MM.1S (cell line): ENCODE measurements at regions not wholly inside any gene's neighbourhood (a gene's known extent, or its start where the extent isn't known, plus 50 kb on each side); places are given as distances from the start of the nearest gene placed in this dataset.

Source experiments
- DNase-seq: peaks from one replicate; pipeline ENCODE4 v3.0.0-alpha.2; 2015
- H2AFZ ChIP-seq: fragments of 300-600 bp; sonication (generic); 2 replicates; pipeline ENCODE4 v1.6.0; 2016; ENCODE audit warnings: antibody characterized with exemption, low read length
- H3F3A ChIP-seq: fragments of 300-600 bp; sonication (generic); 2 replicates; pipeline ENCODE4 v1.6.1; 2016; ENCODE audit warnings: mild to moderate bottlenecking, antibody characterized with exemption, low read length, moderate library complexity, mixed read lengths; ENCODE audit not compliant: insufficient read depth
- H3K27ac ChIP-seq: fragments of 300-600 bp; sonication (generic); 2 replicates; pipeline ENCODE4 v1.5.1; 2016; ENCODE audit warnings: mild to moderate bottlenecking, low read length
- H3K27me3 ChIP-seq: fragments of 300-600 bp; sonication (generic); replicated peaks from 2 replicates; pipeline ENCODE4 v1.6.0; 2016; ENCODE audit warnings: low read length; ENCODE audit not compliant: insufficient read depth
- H3K36me3 ChIP-seq: fragments of 300-600 bp; sonication (generic); replicated peaks from 2 replicates; pipeline ENCODE4 v1.6.1; 2016; ENCODE audit warnings: mild to moderate bottlenecking, low read length, mixed read lengths; ENCODE audit not compliant: insufficient read depth
- H3K4me1 ChIP-seq: fragments of 300-600 bp; sonication (generic); 2 replicates; pipeline ENCODE4 v1.6.1; 2016; ENCODE audit warnings: low read length, mixed read lengths
- H3K4me2 ChIP-seq: fragments of 300-600 bp; sonication (generic); 2 replicates; pipeline ENCODE4 v1.6.0; 2016; ENCODE audit warnings: low read depth, low read length
- H3K4me3 ChIP-seq: fragments of 300-600 bp; sonication (generic); 2 replicates; pipeline ENCODE4 v1.5.1; 2016; ENCODE audit warnings: low read length, mixed read lengths
- H3K79me2 ChIP-seq: fragments of 300-600 bp; sonication (generic); 2 replicates; pipeline ENCODE4 v1.6.1; 2016; ENCODE audit warnings: mixed run types, low read length, mixed read lengths
- H3K9ac ChIP-seq: fragments of 300-600 bp; sonication (generic); 2 replicates; pipeline ENCODE4 v1.6.1; 2016; ENCODE audit warnings: low read length, mixed read lengths
- H3K9me2 ChIP-seq: fragments of 300-600 bp; sonication (generic); replicated peaks from 2 replicates; pipeline ENCODE4 v1.6.1; 2016; ENCODE audit warnings: mild to moderate bottlenecking, low read length, mixed read lengths; ENCODE audit not compliant: insufficient read depth
- H3K9me3 ChIP-seq: fragments of 300-600 bp; sonication (generic); replicated peaks from 2 replicates; pipeline ENCODE4 v1.6.1; 2016; ENCODE audit warnings: mild to moderate bottlenecking, low read length, mixed read lengths; ENCODE audit not compliant: insufficient read depth
- H4K20me1 ChIP-seq: fragments of 300-600 bp; sonication (generic); 2 replicates; pipeline ENCODE4 v1.6.1; 2016; ENCODE audit warnings: mild to moderate bottlenecking, low read length, moderate library complexity, mixed read lengths; ENCODE audit not compliant: insufficient read depth
- CTCF ChIP-seq: fragments of 300-600 bp; sonication (generic); IDR thresholded peaks from 2 replicates; pipeline ENCODE4 v1.5.1; 2016; ENCODE audit warnings: antibody characterized with exemption, low read length, mixed read lengths
- EZH2 ChIP-seq: fragments of 300-600 bp; sonication (generic); optimal IDR thresholded peaks from 2 replicates; pipeline ENCODE3; 2017; ENCODE audit warnings: low read depth, mild to moderate bottlenecking, antibody characterized with exemption, low read length, mixed read lengths
- EZH2phosphoT487 ChIP-seq: fragments of 300-600 bp; sonication (generic); IDR thresholded peaks from 2 replicates; pipeline ENCODE4 v1.6.1; 2018; ENCODE audit warnings: antibody characterized with exemption, low read length

- Histone ChIP-seq H3K4me3 (no peak overlapping the region), H3K4me1 (no peaks in the 10 kb centered on the region), H3F3A (no peaks in the 10 kb centered on the region), H3K36me3 (no peaks in the 10 kb centered on the region), H4K20me1 (no peaks in the 10 kb centered on the region), H3K4me2 (no peak overlapping the region), H2AFZ (no peak overlapping the region), H3K9me2 (no peaks in the 10 kb centered on the region), H3K27ac (no peak overlapping the region), H3K9me3 (no peaks in the 10 kb centered on the region), H3K79me2 (no peaks in the 10 kb centered on the region), H3K9ac (no peak overlapping the region), H3K27me3 (no peaks in the 10 kb centered on the region)
- no peak for TF ChIP-seq CTCF
- no peak for TF ChIP-seq EZH2phosphoT487
- TF ChIP-seq EZH2 = no peak
- no peak for DNase-seq
Measured at GRCh38 chr2:166675553-166675952, 181.5 kb upstream of the SCN7A start.

DNA sequence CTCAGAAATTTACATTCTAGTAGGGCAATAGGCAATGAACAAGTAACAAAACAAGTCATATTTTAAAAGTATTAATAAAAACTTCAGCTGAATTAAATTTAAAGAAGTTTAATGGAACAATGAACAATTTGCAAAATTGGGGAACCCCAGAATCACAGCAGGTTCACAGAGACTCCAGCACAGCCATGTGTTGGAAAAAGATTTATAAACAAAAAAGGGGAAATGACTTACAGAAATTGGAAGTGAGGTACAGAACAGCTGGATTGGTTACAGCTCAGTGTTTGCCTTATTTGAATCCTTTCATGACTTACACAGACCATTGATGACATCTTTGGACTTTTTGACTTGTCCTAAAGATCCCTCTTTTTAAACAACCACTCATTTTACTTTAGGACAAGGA, 179.9 kb upstream of the SCN7A start:
- H2AFZ ChIP-seq = no peak overlapping the region
- no peaks in the 10 kb centered on the region for H3K36me3 ChIP-seq
- TF ChIP-seq EZH2phosphoT487 (no peak), CTCF (no peak), EZH2 (no peak)
- no peaks in the 10 kb centered on the region for H3K4me1 ChIP-seq
- H3K9ac ChIP-seq = no peak overlapping the region
- H3K9me3 ChIP-seq = no peaks in the 10 kb centered on the region
- no peaks in the 10 kb centered on the region for H3F3A ChIP-seq
- no peak for DNase-seq
- no peaks in the 10 kb centered on the region for H4K20me1 ChIP-seq
- H3K27me3 ChIP-seq = no peaks in the 10 kb centered on the region
- no peak overlapping the region for H3K4me3 ChIP-seq
- H3K4me2 ChIP-seq = no peak overlapping the region
- no peak overlapping the region for H3K27ac ChIP-seq
- H3K79me2 ChIP-seq = no peaks in the 10 kb centered on the region
- H3K9me2 ChIP-seq = no peaks in the 10 kb centered on the region

DNA sequence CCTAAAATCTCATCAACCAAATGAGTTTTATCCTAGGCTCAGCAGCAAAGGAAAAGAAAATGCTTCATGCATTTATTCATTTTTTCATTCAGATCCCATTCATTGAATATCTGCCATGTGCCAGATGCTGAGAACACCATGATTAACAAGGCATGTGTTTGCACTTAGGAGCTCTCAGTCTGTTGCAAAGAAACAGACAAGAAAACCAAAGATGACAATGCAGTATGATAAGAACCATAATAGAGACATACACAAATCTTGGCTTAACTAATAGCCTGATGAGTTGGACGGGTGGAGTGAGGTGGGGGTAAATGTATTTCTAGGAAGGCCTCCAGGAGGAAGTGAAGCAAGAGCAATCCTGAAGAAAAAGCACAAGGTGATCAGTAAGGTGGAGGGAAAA, 177.8 kb upstream of the SCN7A start:
- Histone ChIP-seq H3K9me3 (no peaks in the 10 kb centered on the region), H2AFZ (no peak overlapping the region), H3K27me3 (no peaks in the 10 kb centered on the region), H3K9ac (no peak overlapping the region), H3K4me2 (no peak overlapping the region), H3K27ac (no peak overlapping the region), H3F3A (no peaks in the 10 kb centered on the region), H3K36me3 (no peaks in the 10 kb centered on the region), H3K9me2 (no peaks in the 10 kb centered on the region), H3K4me3 (no peak overlapping the region), H3K79me2 (no peaks in the 10 kb centered on the region), H4K20me1 (no peaks in the 10 kb centered on the region), H3K4me1 (no peaks in the 10 kb centered on the region)
- no peak for DNase-seq
- TF ChIP-seq EZH2 = no peak
- TF ChIP-seq EZH2phosphoT487 = no peak
- TF ChIP-seq CTCF = no peak

- no peaks in the 10 kb centered on the region for H4K20me1 ChIP-seq
- H3K9ac ChIP-seq = no peak overlapping the region
- H3K27me3 ChIP-seq = no peaks in the 10 kb centered on the region
- H3K4me2 ChIP-seq = no peak overlapping the region
- H3K36me3 ChIP-seq = no peaks in the 10 kb centered on the region
- no peaks in the 10 kb centered on the region for H3K9me2 ChIP-seq
- H3K27ac ChIP-seq = no peak overlapping the region
- H2AFZ ChIP-seq = no peak overlapping the region
- H3K4me3 ChIP-seq = no peak overlapping the region
- TF ChIP-seq EZH2 (no peak), EZH2phosphoT487 (no peak), CTCF (no peak)
- no peaks in the 10 kb centered on the region for H3K79me2 ChIP-seq
- no peaks in the 10 kb centered on the region for H3F3A ChIP-seq
- DNase-seq = no peak
- no peaks in the 10 kb centered on the region for H3K4me1 ChIP-seq
- H3K9me3 ChIP-seq = no peaks in the 10 kb centered on the region
Measured at GRCh38 chr2:166671235-166671634, 177.2 kb upstream of the SCN7A start.
